H9 (cell line): ENCODE measurements at regions not wholly inside any gene's neighbourhood (a gene's known extent, or its start where the extent isn't known, plus 50 kb on each side); places are given as distances from the start of the nearest gene placed in this dataset.

ENCODE experiments used
- DNase-seq: peaks from one replicate; pipeline ENCODE4 v3.0.0-alpha.2; 2017
- H2AFZ ChIP-seq: one replicate; pipeline ENCODE4 v1.6.1; 2013; ENCODE audit warnings: mild to moderate bottlenecking, low read length, control low read depth, moderate library complexity
- H2AK5ac ChIP-seq: 2 replicates; pipeline ENCODE4 v1.6.1; 2013; ENCODE audit warnings: low read length, control low read depth, mixed read lengths; ENCODE audit not compliant: insufficient read length
- H2BK120ac ChIP-seq: one replicate; pipeline ENCODE4 v1.6.1; 2013; ENCODE audit warnings: low read depth, mild to moderate bottlenecking, low read length, control low read depth, inconsistent platforms; ENCODE audit not compliant: poor library complexity, severe bottlenecking
- H2BK12ac ChIP-seq: 2 replicates; pipeline ENCODE4 v1.6.1; 2013; ENCODE audit warnings: low read length, control low read depth, mixed read lengths, low read depth; ENCODE audit not compliant: insufficient read length
- H2BK15ac ChIP-seq: 2 replicates; pipeline ENCODE4 v1.6.1; 2013; ENCODE audit warnings: low read depth, low read length, control low read depth
- H2BK20ac ChIP-seq: one replicate; pipeline ENCODE4 v1.6.1; 2013; ENCODE audit warnings: low read depth, mild to moderate bottlenecking, low read length, control low read depth, inconsistent platforms; ENCODE audit not compliant: poor library complexity, severe bottlenecking
- H2BK5ac ChIP-seq: 2 replicates; pipeline ENCODE4 v1.6.1; 2013; ENCODE audit warnings: low read length, control low read depth, mixed read lengths; ENCODE audit not compliant: insufficient read length
- H3K14ac ChIP-seq: 2 replicates; pipeline ENCODE4 v1.6.1; 2013; ENCODE audit warnings: low read length, control low read depth; ENCODE audit not compliant: insufficient read depth
- H3K18ac ChIP-seq: 2 replicates; pipeline ENCODE4 v1.6.1; 2013; ENCODE audit warnings: low read depth, mild to moderate bottlenecking, mixed read lengths, low read length, control low read depth; ENCODE audit not compliant: insufficient read length
- H3K23ac ChIP-seq: 2 replicates; pipeline ENCODE4 v1.6.1; 2013; ENCODE audit warnings: low read length, control low read depth, mixed read lengths, low read depth; ENCODE audit not compliant: insufficient read length
- H3K23me2 ChIP-seq: 2 replicates; pipeline ENCODE4 v1.6.1; 2013; ENCODE audit warnings: low read depth, mild to moderate bottlenecking, mixed read lengths, low read length, control low read depth; ENCODE audit not compliant: insufficient read length, poor library complexity, severe bottlenecking
- H3K27ac ChIP-seq: 2 replicates; pipeline ENCODE4 v1.5.1; 2013; ENCODE audit warnings: low read length, control low read depth, mixed read lengths, low read depth; ENCODE audit not compliant: insufficient read length
- H3K27me3 ChIP-seq: 2 replicates; pipeline ENCODE4 v1.6.1; 2013; ENCODE audit warnings: low read length, control low read depth, inconsistent platforms; ENCODE audit not compliant: insufficient read depth
- H3K4ac ChIP-seq: 2 replicates; pipeline ENCODE4 v1.6.1; 2013; ENCODE audit warnings: low read depth, mild to moderate bottlenecking, control low read depth, inconsistent platforms, low read length, moderate library complexity
- H3K4me1 ChIP-seq: 2 replicates; pipeline ENCODE4 v1.6.1; 2013; ENCODE audit warnings: low read length, control low read depth, inconsistent platforms; ENCODE audit not compliant: insufficient read depth
- H3K4me2 ChIP-seq: 2 replicates; pipeline ENCODE4 v1.6.1; 2013; ENCODE audit warnings: low read length, control low read depth, mixed read lengths; ENCODE audit not compliant: insufficient read length, insufficient read depth
- H3K56ac ChIP-seq: 2 replicates; pipeline ENCODE4 v1.6.1; 2013; ENCODE audit warnings: low read depth, mild to moderate bottlenecking, mixed read lengths, low read length, control low read depth; ENCODE audit not compliant: insufficient read length
- H3K79me1 ChIP-seq: 2 replicates; pipeline ENCODE4 v1.6.1; 2013; ENCODE audit warnings: low read depth, mild to moderate bottlenecking, moderate library complexity, low read length, control low read depth, inconsistent platforms; ENCODE audit not compliant: insufficient read depth, poor library complexity, severe bottlenecking
- H3K79me2 ChIP-seq: 2 replicates; pipeline ENCODE4 v1.6.1; 2013; ENCODE audit warnings: low read length, control low read depth, inconsistent platforms; ENCODE audit not compliant: insufficient read depth
- H3K9ac ChIP-seq: 2 replicates; pipeline ENCODE4 v1.6.1; 2013; ENCODE audit warnings: low read length, control low read depth, mixed read lengths; ENCODE audit not compliant: insufficient read length; ENCODE audit errors: extremely low read depth
- H3K9me3 ChIP-seq: one replicate; pipeline ENCODE4 v1.6.1; 2013; ENCODE audit warnings: low read depth, low read length, inconsistent platforms; ENCODE audit not compliant: control insufficient read depth
- H3T11ph ChIP-seq: one replicate; pipeline ENCODE4 v1.6.1; 2013; ENCODE audit warnings: mild to moderate bottlenecking, low read length, control low read depth, inconsistent platforms
- H4K20me1 ChIP-seq: one replicate; pipeline ENCODE4 v1.6.1; 2013; ENCODE audit not compliant: control insufficient read depth, insufficient read length, insufficient read depth
- H4K5ac ChIP-seq: 2 replicates; pipeline ENCODE4 v1.6.1; 2013; ENCODE audit warnings: low read depth, mild to moderate bottlenecking, mixed read lengths, low read length, control low read depth; ENCODE audit not compliant: insufficient read length
- H4K8ac ChIP-seq: replicated peaks from 2 replicates; pipeline ENCODE4 v1.6.1; 2013; ENCODE audit warnings: low read length, control low read depth, mixed read lengths, low read depth; ENCODE audit not compliant: insufficient read length
- H4K91ac ChIP-seq: 2 replicates; pipeline ENCODE4 v1.6.1; 2013; ENCODE audit warnings: low read depth, mild to moderate bottlenecking, moderate library complexity, mixed read lengths, low read length, control low read depth; ENCODE audit not compliant: insufficient read length
- H3K27ac Mint-ChIP-seq, 3 experiments: 2 replicates in 2 of 3; 3 replicates in 1 of 3; pipeline ENCODE4 v1.8.0; 2020 to 2021; ENCODE audit warnings: mixed read lengths in 3 of 3, mild to moderate bottlenecking in 1 of 3, moderate library complexity in 1 of 3
- H3K27me3 Mint-ChIP-seq: 2 replicates; pipeline ENCODE4 v1.8.0; 2021; ENCODE audit warnings: low read depth, mild to moderate bottlenecking, moderate library complexity, mixed read lengths
- H3K36me3 Mint-ChIP-seq, 3 experiments: 2 replicates in 2 of 3; 3 replicates in 1 of 3; pipeline ENCODE4 v1.8.0; 2020 to 2021; ENCODE audit warnings: low read depth in 3 of 3, mixed read lengths in 3 of 3; ENCODE audit not compliant: insufficient read depth in 1 of 3
- H3K4me1 Mint-ChIP-seq, 2 experiments: 2 replicates each; pipeline ENCODE4 v1.8.0; 2020; ENCODE audit warnings: mixed read lengths in 2 of 2
- H3K4me3 Mint-ChIP-seq, 2 experiments: 2 replicates in 1 of 2; 3 replicates in 1 of 2; pipeline ENCODE4 v1.8.0; 2020 to 2021; ENCODE audit warnings: mild to moderate bottlenecking in 2 of 2, mixed read lengths in 2 of 2, moderate library complexity in 1 of 2
- H3K9me3 Mint-ChIP-seq, 2 experiments: 2 replicates in 1 of 2; 3 replicates in 1 of 2; pipeline ENCODE4 v1.8.0; 2020; ENCODE audit warnings: mild to moderate bottlenecking in 2 of 2, mixed read lengths in 2 of 2, moderate library complexity in 1 of 2
- WGBS: extraction: QIAGEN DNeasy Blood & Tissue Kit; methylation state at CpG from one replicate; pipeline ENCODE4 v1.1.7; 2013; ENCODE audit warnings: missing lambda C conversion rate, low lambda C conversion rate, mixed read lengths; ENCODE audit not compliant: insufficient read length; ENCODE audit errors: extremely low coverage; 5-methylcytosine and 5-hydroxymethylcytosine counted together
- TF ChIP-seq, protein P1 (sequence below): fragments of 200-600 bp; sonication (generic); conservative IDR thresholded peaks from 3 replicates; pipeline ENCODE4 v1.8.0; 2021; ENCODE audit warnings: antibody characterized with exemption, mild to moderate bottlenecking

DNA sequence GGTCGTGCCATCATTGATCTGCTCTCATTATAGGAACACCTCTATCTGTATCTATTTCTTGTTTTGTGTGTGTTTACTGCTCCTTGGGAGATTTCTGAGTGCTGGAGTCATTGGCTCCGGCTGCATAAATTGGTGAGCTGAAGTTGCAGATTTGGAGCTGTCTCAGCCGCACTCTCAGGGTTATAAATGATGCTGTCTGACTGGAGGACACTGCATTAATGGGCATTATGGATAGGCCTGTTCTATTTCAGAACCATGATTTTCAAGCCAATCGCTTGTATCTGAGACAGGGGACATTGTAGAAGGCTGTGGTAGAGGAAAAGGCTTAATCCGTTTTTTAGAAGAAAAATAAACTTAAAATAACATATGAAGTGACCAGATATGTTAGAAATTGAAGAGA, 126.4 kb upstream of the KIF2B start:
- WGBS, result no CpG with 5 or more reads among the region's 5 CpGs
- Mint-ChIP-seq H3K27me3 (no peaks in the 10 kb centered on the region), H3K9me3 (no peaks in the 10 kb centered on the region; a peak in 1 of 5 replicates)

More for the DNA sequence above, 126.4 kb upstream of the KIF2B start:
- no peak overlapping the region for H3K23ac ChIP-seq
- no peak overlapping the region for H2AFZ ChIP-seq
- no peaks in the 10 kb centered on the region for H3K36me3 Mint-ChIP-seq
- no peak overlapping the region for H3K9ac ChIP-seq
- no peaks in the 10 kb centered on the region for H3K27me3 ChIP-seq
- no peak overlapping the region for H3K27ac ChIP-seq
- no peak overlapping the region for H3K27ac Mint-ChIP-seq
- no peaks in the 10 kb centered on the region for H3K79me1 ChIP-seq
- no peak overlapping the region for H4K5ac ChIP-seq
- H2BK20ac ChIP-seq, result no peak overlapping the region
- H3K4me2 ChIP-seq, result no peak overlapping the region
- no peak overlapping the region for H3K56ac ChIP-seq
- H3K79me2 ChIP-seq, result no peaks in the 10 kb centered on the region
- no peak overlapping the region for H2AK5ac ChIP-seq
- H3K23me2 ChIP-seq, result no peaks in the 10 kb centered on the region
- no peak for DNase-seq
- no peak overlapping the region for H4K91ac ChIP-seq
- H3T11ph ChIP-seq, result no peak overlapping the region
- no peak overlapping the region for H4K8ac ChIP-seq
- H4K20me1 ChIP-seq, result no peaks in the 10 kb centered on the region
- no peak overlapping the region for H3K18ac ChIP-seq
- H3K9me3 ChIP-seq, result no peaks in the 10 kb centered on the region
- no peak overlapping the region for H3K4me3 Mint-ChIP-seq
- TF ChIP-seq, protein P1, sequence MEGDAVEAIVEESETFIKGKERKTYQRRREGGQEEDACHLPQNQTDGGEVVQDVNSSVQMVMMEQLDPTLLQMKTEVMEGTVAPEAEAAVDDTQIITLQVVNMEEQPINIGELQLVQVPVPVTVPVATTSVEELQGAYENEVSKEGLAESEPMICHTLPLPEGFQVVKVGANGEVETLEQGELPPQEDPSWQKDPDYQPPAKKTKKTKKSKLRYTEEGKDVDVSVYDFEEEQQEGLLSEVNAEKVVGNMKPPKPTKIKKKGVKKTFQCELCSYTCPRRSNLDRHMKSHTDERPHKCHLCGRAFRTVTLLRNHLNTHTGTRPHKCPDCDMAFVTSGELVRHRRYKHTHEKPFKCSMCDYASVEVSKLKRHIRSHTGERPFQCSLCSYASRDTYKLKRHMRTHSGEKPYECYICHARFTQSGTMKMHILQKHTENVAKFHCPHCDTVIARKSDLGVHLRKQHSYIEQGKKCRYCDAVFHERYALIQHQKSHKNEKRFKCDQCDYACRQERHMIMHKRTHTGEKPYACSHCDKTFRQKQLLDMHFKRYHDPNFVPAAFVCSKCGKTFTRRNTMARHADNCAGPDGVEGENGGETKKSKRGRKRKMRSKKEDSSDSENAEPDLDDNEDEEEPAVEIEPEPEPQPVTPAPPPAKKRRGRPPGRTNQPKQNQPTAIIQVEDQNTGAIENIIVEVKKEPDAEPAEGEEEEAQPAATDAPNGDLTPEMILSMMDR, result no peak
- H2BK120ac ChIP-seq, result no peak overlapping the region
- H3K14ac ChIP-seq, result no peak overlapping the region
- no peak overlapping the region for H2BK12ac ChIP-seq
- no peaks in the 10 kb centered on the region for H3K4me1 ChIP-seq
- H2BK5ac ChIP-seq, result no peak overlapping the region
- no peak overlapping the region for H3K4ac ChIP-seq
- no peaks in the 10 kb centered on the region; a peak in 1 of 4 replicates for H3K4me1 Mint-ChIP-seq
- no peak overlapping the region for H2BK15ac ChIP-seq
